Endothelial cell of hepatic sinusoid (primary cell): ENCODE measurements at regions not wholly inside any gene's neighbourhood (a gene's known extent, or its start where the extent isn't known, plus 50 kb on each side); places are given as distances from the start of the nearest gene placed in this dataset.

Experiments used
- in situ Hi-C: cut with HindIII; loops from 2 replicates; pipeline ENCODE4 v1.10.0; 2017; ENCODE audit warnings: low sequenced_read_pairs

DNA sequence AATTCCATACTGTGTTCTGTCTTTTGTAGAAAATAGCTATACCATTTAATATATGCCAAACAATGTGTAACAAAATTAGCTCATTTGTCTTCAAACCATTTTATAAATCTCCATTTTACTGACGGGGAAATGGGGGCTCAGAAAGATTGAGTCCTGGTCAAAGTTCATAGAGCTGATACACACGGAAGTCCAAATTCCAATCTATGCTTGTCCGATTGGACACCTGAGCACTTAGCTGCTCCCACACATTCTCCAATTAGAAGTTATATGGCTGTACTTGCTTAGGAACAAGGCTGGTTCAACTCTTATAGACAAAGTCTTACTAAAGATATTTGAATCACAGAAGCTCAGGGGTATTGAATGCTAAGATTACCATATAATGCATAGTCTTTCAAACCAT lies 185.2 kb downstream of the ANKRD50 start:
- in situ Hi-C loops: no loop called here

DNA sequence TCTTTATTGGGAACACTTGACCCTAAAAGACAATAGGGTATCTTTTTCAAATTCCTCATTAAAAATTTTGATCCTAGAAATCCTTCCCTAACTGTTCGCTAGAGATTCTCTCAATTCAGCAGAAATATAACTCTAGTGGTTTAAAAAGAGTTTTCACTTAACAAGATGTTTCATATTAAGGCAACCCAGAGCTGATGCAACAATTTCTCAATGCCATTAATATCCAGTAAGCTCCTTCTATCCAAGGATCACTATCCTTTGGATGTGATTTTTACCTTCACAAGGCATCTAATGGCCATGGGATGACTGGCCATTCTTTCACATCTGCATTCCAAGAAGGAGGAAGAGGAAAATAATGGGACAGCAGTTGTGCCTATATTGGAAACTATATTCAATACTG lies 183.4 kb downstream of the ANKRD50 start:
- in situ Hi-C loops: no loop called here

DNA sequence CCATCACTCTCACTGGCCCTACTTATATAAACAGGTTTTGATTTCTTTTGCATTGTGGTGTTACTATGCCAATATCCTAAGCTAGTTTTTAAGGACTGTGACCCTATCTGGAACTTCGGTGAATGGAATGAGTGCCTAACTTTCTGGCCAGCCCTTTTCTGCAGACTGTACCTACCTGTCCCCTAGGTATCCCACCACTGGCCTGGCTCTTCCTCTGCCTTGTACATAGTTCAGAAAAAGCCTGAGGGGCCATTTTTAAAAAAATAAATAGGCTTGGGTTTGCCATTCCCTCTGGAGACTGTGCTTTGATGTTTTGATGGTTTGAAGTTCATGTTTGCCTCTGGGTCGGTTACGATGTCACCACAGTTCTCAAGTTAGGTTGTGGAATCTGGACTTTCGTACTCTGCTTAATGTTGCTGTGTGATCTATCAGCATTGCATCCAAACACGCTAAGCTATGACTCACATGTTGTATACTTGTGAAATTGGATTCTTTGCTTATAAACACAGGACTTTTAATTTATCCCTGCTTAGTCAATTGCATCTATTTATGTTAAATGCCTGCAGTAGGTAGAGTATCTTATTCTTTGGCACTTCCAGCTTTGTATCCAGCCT lies 182.0 kb downstream of the ANKRD50 start:
- in situ Hi-C loops: no loop called here

DNA sequence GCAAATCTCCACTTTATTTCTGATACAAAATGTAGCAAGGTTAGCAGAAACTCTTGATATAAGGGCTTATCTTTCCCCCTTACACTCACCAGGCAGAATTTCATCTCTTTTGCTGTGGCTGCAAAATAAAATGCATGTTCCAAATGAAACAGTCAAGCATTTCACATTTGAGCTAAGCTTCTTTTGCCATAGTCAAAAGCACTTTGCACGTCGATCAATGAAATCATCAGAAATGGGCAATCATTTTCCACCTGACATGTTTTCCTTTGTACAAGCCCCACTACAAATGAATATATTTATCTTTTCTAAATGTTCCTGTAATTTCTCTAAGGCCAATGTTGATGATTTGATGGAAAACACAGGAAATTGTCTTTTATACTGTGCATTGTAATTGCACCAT lies 178.4 kb downstream of the ANKRD50 start:
- in situ Hi-C loops: no loop called here

DNA sequence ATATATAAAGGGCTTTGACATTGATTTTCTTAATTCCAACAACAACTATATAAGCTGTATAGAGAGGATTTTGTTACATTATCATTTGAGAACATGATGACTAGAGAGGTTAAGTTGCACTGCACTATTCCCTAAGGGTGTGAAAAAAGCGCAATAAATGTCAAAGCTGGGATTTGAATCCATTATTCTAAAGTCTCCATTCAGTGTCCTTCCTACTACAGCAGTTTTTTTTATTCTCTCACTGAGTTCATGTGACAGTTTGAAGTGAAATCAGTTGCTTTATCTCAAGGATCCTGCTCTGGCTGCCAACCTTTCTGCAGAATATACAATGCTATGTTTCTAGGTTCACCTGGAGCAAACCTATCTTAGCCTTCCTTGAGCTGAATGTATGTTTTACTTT lies 177.5 kb downstream of the ANKRD50 start:
- in situ Hi-C loops: no loop called here

DNA sequence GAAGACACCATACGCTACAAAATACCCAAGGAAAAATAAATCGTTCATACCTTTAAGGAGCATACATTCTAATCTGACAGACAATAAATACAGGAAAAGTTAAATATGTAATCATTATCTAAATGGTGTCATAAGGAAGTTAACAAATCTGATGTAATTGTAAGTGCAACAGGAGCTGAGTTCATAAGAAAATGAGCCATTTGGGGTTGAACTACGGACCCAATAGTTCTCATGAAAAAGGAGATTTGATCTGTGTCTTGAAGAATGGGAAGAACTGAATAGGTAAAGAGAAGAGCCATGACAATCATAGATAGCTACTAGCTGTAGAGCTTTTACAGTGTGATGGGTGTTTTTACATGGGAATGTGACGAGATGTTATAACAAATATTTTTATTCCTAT lies 175.6 kb downstream of the ANKRD50 start:
- in situ Hi-C loops: no loop called here

DNA sequence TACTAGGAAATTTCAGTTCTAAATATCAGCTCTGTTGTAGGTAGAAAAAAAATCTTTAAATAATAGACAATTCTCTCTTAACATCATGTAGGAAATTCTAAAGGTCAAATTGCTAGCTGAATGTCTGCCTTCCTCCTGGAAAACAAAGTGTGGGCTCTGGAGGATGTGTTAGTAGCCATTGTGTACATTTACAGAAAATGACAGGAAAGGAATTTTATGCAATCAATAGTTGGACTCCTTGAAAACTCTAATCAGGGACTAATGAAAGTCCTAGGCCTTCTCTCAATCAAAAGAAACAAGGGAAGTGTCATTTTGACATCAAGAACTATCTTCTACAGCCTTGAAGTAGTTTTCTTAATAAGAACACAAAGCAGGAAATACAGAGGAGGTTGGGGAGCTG lies 174.6 kb downstream of the ANKRD50 start:
- in situ Hi-C loops: no loop called here

DNA sequence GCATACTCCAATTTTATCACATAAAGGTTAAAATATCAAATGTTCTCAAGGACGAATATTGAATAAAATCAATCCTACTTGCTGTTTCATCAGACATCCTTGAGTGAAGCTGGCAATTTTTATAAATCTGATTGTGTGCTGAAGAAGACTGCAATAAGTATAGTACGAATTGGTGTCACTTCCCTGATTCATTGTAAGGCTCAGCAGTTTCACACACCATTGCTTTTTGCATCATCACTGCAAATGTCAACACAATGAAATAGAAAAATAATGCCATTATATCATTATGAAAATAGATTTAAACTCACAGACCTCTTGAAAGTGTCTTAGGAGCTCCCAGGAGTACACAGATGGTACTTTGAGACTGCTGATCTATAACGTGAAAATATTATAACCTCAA lies 172.5 kb downstream of the ANKRD50 start:
- in situ Hi-C loops: no loop called here

DNA sequence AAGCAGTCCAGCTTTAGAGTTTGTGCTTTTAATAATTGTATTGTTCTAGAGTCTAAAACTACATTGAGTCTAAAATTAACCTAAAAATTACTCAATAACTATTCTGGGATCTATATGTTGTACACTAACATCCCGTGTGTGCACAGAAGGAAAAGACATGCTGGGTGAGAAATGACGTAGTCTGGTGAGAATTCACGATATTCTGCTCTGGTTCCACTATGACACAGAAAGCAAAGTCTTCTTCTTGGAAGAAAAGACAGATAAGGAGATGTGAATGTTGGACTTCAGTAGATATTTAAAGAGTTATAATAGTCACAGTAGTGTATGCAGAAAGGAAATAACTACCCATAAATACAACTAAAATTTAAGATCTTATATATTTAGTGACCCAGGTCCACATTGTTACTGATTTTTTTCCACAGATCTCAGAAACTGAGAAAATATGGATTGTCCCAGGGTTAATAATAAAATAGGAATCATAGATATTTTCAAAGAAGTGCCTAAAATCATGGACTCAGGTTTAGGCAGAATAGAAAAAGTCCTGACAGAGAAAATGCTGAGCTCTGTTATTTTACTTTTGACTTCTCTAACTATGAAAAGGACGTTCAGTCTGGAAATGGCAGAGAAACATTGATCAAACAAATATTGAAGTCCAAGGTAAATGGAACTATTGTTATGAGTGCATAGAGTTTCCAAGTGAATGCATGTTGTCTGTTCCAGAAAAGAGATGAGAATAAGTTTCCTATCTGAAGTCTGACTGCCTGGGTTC lies 170.7 kb downstream of the ANKRD50 start:
- in situ Hi-C loops: no loop called here

DNA sequence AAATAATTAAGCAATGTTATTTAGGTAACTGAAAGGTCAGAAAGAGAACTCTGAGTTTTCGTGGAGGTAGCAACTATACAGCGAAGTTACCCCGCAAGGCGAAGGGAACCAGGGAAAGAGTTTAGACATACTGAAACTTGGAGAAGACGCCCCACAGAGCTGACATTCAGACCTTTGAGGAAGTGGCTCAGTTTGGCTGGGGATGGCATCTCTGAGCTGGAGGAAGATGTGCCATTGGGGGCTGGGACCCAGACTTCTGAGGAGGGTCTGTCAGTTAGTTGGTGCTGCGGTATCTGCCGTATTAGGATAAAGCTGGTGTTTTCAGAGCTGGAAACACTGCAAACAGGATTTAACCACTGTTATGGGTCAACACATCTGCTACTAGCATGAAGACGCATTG lies 156.6 kb downstream of the ANKRD50 start:
- in situ Hi-C loops: no loop called here

DNA sequence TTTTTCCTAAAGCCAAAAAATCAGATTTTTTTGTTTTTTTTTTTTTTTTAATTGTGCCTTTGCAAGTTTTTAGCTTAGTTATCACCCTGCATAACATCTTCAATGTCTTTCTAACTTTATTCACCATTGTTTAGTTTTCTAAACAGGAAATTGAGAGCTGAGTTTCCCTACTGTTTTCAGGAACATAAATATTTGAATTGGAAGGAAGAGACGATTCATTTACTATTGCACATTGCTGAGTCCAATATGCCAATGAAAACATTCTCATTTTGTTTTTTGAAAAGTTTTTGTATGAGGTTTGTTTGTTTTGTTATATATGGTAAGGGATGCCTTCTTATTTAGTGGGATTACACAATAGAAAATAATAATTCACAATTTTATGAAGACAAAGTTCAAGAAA lies 148.4 kb downstream of the ANKRD50 start:
- in situ Hi-C loops: no loop called here

DNA sequence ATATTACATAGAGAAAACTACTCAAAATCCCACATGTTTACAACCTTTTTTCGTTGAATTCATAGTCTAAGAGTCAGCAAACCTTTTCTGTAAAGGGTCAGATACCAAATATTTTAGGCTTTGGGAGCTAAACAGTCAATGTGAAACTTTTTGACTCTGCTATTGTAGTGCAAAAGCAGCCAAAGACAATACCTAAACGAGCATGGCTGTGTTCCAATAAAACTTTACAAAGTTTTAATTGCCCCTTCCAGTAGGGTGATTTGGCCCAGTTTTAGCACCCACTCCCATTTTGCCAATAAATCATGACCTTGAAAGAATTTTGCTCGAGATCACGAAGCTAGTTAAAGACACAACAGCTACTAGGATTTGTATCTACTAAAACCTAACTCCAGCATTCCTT lies 147.2 kb downstream of the ANKRD50 start:
- in situ Hi-C loops: no loop called here

DNA sequence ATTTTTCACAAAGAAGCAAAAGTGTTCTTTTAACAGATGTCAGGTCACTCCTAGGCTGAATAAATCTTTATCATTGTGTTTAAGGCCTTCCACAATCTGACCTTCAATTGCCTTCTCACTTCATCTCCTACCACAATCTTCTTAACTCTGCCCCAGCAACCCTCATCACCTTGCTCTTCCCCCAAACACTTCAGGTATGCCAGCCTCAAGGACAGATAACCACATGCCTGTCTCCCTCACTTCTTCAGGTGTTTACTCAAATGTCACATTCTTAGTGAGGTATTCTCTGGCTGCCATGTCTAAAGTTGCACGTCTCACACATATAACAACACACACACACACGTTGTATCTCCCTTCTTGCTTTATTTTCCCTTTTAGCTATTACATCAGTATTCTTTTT lies 146.5 kb downstream of the ANKRD50 start:
- in situ Hi-C loops: no loop called here

DNA sequence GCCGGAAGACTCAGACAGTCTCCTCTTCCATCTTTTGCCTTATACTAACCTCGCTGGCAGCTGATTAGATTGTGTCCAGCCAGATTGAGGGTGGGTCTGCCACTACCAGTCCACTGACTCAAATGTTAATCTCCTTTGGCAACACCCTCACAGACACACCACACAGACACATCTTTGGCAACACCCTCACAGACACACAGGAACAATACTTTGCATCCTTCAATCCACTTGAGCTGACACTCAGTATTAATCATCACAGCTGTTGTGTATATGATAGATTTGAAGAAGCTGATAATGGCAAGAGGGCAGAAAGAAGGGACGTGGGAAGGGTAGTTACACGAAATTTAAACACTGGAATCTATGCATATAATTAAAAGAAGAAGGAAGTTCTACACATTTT lies 139.5 kb downstream of the ANKRD50 start:
- in situ Hi-C loops: no loop called here

DNA sequence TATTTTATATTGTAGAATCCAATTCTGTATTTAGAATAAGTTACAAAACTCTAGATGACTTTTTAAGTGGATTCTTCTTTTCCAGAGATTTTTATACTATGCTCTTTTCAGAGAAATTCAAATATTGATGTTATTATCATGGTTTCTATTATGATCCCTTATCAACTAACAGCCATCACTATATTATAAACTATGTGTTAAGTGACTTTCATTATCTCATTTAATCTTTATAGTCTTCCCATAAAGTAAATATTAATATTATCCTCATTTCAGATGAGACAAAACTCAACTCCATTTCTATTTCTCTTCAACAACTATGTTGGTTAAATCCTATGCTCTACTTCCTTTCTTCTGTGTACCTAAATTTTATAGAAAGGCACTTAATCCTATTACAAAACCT lies 132.6 kb downstream of the ANKRD50 start:
- in situ Hi-C loops: no loop called here

DNA sequence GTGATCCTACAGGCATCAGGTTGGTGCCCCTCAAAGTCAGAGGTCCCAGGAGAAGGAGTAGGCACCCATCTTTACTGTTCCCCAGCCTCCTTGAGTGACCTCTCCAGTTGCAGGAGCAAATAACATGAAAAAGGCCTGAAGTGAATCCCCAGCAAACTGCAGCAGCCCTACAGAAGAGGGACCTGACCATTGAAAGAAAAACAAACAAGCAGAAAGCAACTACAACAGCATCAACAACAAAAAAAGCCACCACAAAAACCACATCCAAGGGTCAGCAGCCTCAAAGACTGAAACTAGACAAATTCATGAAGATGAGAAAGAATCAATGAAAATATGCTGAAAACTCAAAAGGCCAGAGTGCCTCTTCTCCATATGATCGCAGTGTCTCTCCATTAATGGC lies 128.7 kb downstream of the ANKRD50 start:
- in situ Hi-C loops: no loop called here

DNA sequence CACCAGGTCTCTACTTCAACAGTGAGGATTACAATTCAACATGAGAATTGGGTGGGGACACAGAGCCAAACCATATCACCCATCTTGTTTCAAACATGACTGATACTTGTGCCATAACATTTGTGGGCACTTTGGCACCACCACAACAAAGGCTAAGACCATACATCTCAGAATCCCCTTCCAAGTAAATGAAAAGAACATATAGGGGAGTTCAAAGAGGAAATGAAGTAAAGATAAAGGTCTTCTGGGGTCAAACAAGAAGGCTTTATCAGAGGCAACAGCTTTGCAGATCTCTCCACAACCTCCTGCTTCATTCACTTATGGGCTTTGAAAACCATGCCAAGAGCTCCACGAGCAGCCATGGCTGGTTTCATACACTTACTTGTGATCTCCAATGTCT lies 122.7 kb downstream of the ANKRD50 start:
- in situ Hi-C loops: no loop called here

DNA sequence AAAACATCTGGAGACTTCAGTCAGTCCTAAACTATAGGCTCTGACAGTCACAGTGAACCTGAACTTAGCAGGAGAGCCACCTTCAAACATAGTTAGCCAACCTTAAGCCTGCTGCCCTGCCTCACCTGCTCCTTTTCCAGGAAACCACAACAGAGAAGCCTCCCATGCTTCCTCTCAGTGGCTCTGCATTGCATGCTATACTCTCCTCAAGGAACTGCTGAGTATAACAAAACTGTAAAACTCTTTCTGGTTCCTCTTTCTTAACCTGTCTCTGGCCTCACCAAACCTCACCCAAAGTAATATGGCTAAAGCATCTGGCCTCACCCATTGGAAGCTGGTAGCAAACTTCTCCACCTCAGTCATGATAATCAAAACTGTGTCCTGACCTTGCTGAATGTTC lies 122.1 kb downstream of the ANKRD50 start:
- in situ Hi-C loops: no loop called here

DNA sequence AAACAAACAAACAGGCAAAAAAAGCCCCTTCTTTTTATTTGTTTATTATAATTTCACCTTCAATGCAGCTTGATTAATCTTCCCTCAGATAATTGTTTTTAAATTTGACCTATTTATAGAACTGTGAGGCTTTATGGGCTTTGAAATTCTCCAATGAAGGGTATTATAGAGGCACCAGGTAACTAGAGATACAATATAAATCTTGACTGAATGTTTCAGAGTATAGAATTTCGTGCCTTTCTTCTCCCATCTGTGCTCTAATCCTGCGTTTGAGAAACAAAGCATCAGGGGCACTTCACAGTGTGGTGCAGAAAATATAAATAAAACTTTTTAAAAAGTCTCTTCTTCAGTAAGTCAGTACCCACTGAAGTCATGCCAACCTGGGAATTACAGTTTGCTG lies 120.9 kb downstream of the ANKRD50 start:
- in situ Hi-C loops: no loop called here

DNA sequence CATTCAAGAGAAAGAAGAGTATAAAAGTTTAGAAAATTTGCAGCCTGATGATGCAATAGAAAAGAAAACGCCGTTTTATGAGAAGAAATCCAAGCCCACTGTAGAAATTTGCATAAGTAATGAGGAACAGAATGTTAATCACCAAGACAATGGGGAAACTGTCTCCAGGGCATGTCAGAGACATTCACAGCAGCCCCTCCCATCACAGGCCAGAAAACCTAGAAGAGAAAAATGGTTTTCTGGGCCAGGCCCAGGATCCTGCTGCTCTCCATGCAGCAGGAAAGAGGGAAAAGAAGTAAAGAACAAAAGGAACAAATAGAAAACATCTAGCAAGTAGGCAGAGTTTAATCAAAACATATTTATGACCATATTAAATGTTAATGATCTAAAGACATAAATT lies 119.0 kb downstream of the ANKRD50 start:
- in situ Hi-C loops: no loop called here

DNA sequence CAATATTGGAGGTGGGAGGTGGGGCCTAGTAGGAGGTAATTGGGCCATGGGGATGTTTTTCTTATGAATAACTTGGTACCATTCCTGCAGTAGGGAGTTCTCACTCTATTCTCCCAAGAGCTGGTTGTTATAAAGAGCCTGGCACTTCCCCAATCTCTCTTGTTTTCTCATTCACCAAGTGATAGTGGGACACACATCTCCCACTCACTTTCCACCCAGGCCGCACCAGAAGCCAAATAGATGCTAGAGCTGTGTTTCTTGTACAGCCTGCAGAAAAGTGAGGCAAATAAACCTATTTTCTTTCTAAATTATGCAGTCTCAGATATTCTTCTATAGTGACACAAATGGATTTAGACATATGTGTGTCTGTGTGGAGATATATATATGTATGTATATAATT lies 117.6 kb downstream of the ANKRD50 start:
- in situ Hi-C loops: no loop called here

DNA sequence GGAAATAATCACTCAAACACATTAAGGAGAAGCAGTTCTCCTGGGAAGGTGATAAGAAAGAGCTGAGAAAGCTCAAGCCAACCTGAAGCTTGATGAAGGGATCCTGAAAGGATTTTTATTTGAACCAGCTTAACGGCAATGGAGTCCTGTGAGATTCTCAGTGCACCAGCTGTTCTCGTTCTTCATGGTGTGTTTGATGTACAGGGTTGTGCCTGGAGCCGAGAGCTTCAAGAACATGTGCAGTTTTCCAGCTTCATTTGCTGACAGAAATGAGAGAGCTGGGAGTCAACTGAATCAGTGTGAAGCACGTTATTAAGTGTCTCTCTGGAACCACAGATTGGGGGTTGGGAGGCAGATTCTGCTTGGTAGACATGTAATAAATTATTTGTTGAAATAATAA lies 115.7 kb downstream of the ANKRD50 start:
- in situ Hi-C loops: no loop called here

DNA sequence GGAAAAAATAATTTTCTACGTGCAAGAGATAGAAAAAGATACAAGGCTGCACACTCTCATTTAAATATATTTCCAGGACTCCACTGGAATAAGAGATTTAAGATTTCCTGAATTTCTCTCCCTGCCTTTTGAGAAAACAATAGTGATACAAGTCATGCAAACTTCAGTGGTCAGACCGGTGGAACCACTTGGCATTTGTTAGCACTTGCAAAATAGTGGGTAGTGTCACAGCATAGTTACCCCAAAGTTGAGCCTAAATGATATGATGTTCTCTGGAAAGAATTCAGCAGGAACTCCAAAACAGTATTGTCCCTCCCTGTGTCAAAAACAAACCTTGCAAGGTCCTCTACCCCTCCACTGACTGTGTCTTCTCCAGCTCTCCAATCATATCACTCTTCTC lies 102.3 kb downstream of the ANKRD50 start:
- in situ Hi-C loops: no loop called here
